22Rv1 (cell line): ENCODE measurements at regions not wholly inside any gene's neighbourhood (a gene's known extent, or its start where the extent isn't known, plus 50 kb on each side); places are given as distances from the start of the nearest gene placed in this dataset.

Source experiments
- H3K27ac ChIP-seq: fragments of 450-650 bp; 2 replicates; pipeline ENCODE4 v1.5.1; 2017
- ZFX ChIP-seq: fragments of 450-650 bp; IDR thresholded peaks from 2 replicates; pipeline ENCODE4 v1.6.1; 2017; ENCODE audit warnings: antibody characterized with exemption, borderline replicate concordance
- TF ChIP-seq, protein P1 (sequence below): fragments of 450-650 bp; IDR thresholded peaks from 2 replicates; pipeline ENCODE4 v1.5.1; 2017; ENCODE audit warnings: mild to moderate bottlenecking

DNA sequence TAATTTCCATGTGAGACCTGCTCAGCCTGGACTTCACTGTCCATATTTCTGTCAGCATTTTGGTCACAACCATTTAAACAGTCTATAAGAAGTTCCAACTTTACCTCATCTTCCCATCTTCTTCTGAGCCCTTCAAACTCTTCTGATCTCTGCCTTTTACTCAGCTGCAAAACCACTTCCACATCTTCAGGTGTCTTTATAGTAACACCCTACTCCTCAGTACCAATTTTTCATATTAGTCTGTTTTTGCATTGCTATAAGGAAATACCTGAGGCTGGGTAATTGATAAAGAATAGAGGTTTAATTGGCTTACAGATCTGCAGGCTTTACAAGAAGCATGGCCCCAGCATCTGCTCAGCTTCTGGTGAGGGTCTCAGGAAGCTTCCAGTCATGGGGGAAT lies 1648.9 kb upstream of the SLC10A2 start:
- H3K27ac ChIP-seq: no peak overlapping the region
- no peak for TF ChIP-seq ZFX
- TF ChIP-seq, protein P1, sequence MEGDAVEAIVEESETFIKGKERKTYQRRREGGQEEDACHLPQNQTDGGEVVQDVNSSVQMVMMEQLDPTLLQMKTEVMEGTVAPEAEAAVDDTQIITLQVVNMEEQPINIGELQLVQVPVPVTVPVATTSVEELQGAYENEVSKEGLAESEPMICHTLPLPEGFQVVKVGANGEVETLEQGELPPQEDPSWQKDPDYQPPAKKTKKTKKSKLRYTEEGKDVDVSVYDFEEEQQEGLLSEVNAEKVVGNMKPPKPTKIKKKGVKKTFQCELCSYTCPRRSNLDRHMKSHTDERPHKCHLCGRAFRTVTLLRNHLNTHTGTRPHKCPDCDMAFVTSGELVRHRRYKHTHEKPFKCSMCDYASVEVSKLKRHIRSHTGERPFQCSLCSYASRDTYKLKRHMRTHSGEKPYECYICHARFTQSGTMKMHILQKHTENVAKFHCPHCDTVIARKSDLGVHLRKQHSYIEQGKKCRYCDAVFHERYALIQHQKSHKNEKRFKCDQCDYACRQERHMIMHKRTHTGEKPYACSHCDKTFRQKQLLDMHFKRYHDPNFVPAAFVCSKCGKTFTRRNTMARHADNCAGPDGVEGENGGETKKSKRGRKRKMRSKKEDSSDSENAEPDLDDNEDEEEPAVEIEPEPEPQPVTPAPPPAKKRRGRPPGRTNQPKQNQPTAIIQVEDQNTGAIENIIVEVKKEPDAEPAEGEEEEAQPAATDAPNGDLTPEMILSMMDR: no peak

- no peak overlapping the region for H3K27ac ChIP-seq
- TF ChIP-seq, protein P1: no peak
- no peak for TF ChIP-seq ZFX
Observed at GRCh38 chr13:104705031-104705750, 1639.0 kb upstream of the SLC10A2 start.

DNA sequence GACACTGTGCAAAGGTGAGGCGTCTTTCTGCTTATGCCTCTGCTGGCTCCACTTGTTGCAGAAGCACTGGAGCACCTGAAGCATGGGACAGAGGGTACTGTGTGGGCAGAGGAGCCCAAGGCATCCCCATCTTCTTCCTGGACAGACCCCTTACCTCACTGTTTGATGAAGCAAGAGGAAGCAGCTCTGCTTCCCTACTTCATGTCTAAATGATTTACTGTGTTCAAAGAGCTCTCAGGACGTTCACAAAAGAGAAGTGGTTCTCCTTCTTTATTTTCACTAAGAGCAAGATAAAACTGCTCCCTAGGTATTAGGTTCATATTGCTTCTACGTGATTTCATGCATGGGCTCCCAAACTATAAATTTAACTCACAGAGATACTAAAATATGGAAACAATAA lies 1635.4 kb upstream of the SLC10A2 start:
- no peak overlapping the region for H3K27ac ChIP-seq
- no peak for TF ChIP-seq ZFX
- TF ChIP-seq, protein P1: no peak

- no peak for TF ChIP-seq ZFX
- no peak overlapping the region for H3K27ac ChIP-seq
Observed at GRCh38 chr13:104694397-104694796, 1628.2 kb upstream of the SLC10A2 start.

GRCh38 chr13:104693126-104693525 lies 1626.9 kb upstream of the SLC10A2 start:
- TF ChIP-seq ZFX: no peak
- TF ChIP-seq, protein P1: no peak
- no peak overlapping the region for H3K27ac ChIP-seq

- TF ChIP-seq ZFX: no peak
- TF ChIP-seq, protein P1: no peak
Observed at GRCh38 chr13:104691767-104692467, 1625.7 kb upstream of the SLC10A2 start.

GRCh38 chr13:104686484-104686883 lies 1620.3 kb upstream of the SLC10A2 start:
- no peak for TF ChIP-seq ZFX
- TF ChIP-seq, protein P1: no peak
- H3K27ac ChIP-seq: no peak overlapping the region

More at GRCh38 chr13:104691767-104692467, 1625.7 kb upstream of the SLC10A2 start:
- H3K27ac ChIP-seq: no peak overlapping the region

DNA sequence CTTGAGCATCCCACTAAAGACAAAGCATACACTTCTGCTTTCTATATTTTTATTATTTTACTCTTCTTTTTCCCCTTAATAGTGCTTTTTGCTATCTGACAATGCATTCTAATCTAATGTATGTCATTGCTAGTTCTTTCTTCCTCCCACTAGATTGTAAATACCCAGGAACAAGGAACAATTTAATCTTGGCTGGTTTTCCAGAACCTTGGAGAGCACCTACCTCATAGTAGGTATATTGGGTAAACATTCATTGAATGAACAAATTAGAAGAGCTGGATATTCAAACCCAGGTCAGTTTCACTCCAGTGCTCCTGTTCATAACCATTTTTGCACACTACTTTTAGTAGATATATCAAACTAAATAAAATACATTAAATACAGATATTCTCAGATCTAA lies 1617.6 kb upstream of the SLC10A2 start:
- no peak overlapping the region for H3K27ac ChIP-seq
- TF ChIP-seq, protein P1: no peak
- no peak for TF ChIP-seq ZFX
